GM18873 (cell line): ENCODE measurements at regions not wholly inside any gene's neighbourhood (a gene's known extent, or its start where the extent isn't known, plus 50 kb on each side); places are given as distances from the start of the nearest gene placed in this dataset.

Experiments
- ATAC-seq: cut with Tn5 transposase; IDR thresholded peaks from one replicate; pipeline ENCODE4 v1.9.1; 2021; ENCODE audit warnings: mild to moderate bottlenecking, moderate library complexity, moderate number of reproducible peaks; ENCODE audit not compliant: unreplicated experiment, low FRiP score

- no peak for ATAC-seq
Observed at GRCh38 chr2:4656326-4656725, 953.0 kb downstream of the DCDC2C start.

- ATAC-seq = no peak
Observed at GRCh38 chr2:4662161-4662779, 958.9 kb downstream of the DCDC2C start.

- no peak for ATAC-seq
Observed at GRCh38 chr2:4668381-4668780, 965.0 kb downstream of the DCDC2C start.

GRCh38 chr2:4670331-4670730 is 967.0 kb downstream of the DCDC2C start:
- ATAC-seq = no peak

- ATAC-seq = no peak
Observed at GRCh38 chr2:4673025-4673489, 969.7 kb downstream of the DCDC2C start.

GRCh38 chr2:4674007-4674406 is 970.6 kb downstream of the DCDC2C start:
- ATAC-seq = no peak

GRCh38 chr2:4675295-4675694 is 971.9 kb downstream of the DCDC2C start:
- ATAC-seq = no peak

GRCh38 chr2:4678927-4679326 is 975.6 kb downstream of the DCDC2C start:
- ATAC-seq = no peak

GRCh38 chr2:4679391-4679790 is 976.0 kb downstream of the DCDC2C start:
- ATAC-seq = no peak

GRCh38 chr2:4684921-4685320 is 981.5 kb downstream of the DCDC2C start:
- ATAC-seq = no peak

GRCh38 chr2:4690913-4691312 is 987.5 kb downstream of the DCDC2C start:
- no peak for ATAC-seq

- ATAC-seq = no peak
Observed at GRCh38 chr2:4693266-4693665, 989.9 kb downstream of the DCDC2C start.

GRCh38 chr2:4695281-4695861 is 992.0 kb downstream of the DCDC2C start:
- ATAC-seq = no peak

- no peak for ATAC-seq
Observed at GRCh38 chr2:4715065-4715464, 977.1 kb upstream of the SOX11 start.

- no peak for ATAC-seq
Observed at GRCh38 chr2:4718777-4719176, 973.4 kb upstream of the SOX11 start.

- no peak for ATAC-seq
Observed at GRCh38 chr2:4725618-4726017, 966.6 kb upstream of the SOX11 start.

GRCh38 chr2:4732560-4732959 is 959.6 kb upstream of the SOX11 start:
- no peak for ATAC-seq

GRCh38 chr2:4745056-4745991 is 946.9 kb upstream of the SOX11 start:
- no peak for ATAC-seq

GRCh38 chr2:4753721-4754120 is 938.5 kb upstream of the SOX11 start:
- no peak for ATAC-seq

- no peak for ATAC-seq
Observed at GRCh38 chr2:4762951-4763376, 929.2 kb upstream of the SOX11 start.

GRCh38 chr2:4765787-4766530 is 926.2 kb upstream of the SOX11 start:
- ATAC-seq = no peak
